ENCODE measurements at regions not wholly inside any gene's neighbourhood (a gene's known extent, or its start where the extent isn't known, plus 50 kb on each side); places are given as distances from the start of the nearest gene placed in this dataset.

DNA sequence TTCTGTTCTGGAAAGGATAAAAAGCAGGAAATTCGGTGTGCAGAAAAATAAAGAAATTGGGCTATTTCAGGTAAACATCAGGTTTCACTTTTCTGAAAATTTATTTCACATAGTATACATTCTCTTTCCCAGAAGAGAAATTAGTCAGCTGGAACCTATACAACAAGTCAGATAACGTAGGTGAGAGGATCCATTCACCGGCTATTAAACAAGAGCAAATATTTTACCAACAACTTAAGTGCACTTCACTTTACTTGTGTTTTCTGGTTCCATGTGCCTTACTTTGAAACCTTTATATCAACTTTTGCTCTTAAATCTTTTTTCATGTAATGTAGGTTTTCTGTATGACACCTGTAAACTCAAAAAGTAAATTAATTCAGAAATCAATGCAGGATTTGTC is 839.7 kb downstream of the CDH11 start:
- no peak overlapping the region for H4K91ac ChIP-seq (ENCODE audit: low read depth, low read length, poor library complexity)
- no peaks in the 10 kb centered on the region for H3K4me1 ChIP-seq (ENCODE audit: control insufficient read depth in 2 of 2, insufficient read depth in 1 of 2, low read depth in 1 of 2, low read length in 2 of 2)
- no peak overlapping the region for H2BK15ac ChIP-seq (ENCODE audit: low read length)
- no peak overlapping the region for H3K27ac ChIP-seq (replicated peaks; ENCODE audit: low read length)
- no peak overlapping the region for H4K8ac ChIP-seq (ENCODE audit: low read depth, low read length)
- H3K4ac ChIP-seq (ENCODE audit: low read length), result no peak overlapping the region
- DNase-seq (ENCODE audit: low spot score), result no peak
- H3K18ac ChIP-seq (ENCODE audit: low read length), result no peak overlapping the region
- no peaks in the 10 kb centered on the region for H3K79me1 ChIP-seq (ENCODE audit: low read depth, low read length)
- H3K9ac ChIP-seq (ENCODE audit: low read depth, low read length, poor library complexity), result no peak overlapping the region
- no CpG with 5 or more reads among the region's 3 CpGs for WGBS, 2 donors (ENCODE audit: extremely low coverage in 2 of 2, insufficient read length in 2 of 2, insufficient replicate concordance in 1 of 2)
- H2BK5ac ChIP-seq (ENCODE audit: low read length), result no peak overlapping the region
- H2AFZ ChIP-seq (ENCODE audit: low read length), result no peak overlapping the region
- H2BK12ac ChIP-seq (ENCODE audit: low read length), result no peak overlapping the region
- no peak overlapping the region for H2BK120ac ChIP-seq (ENCODE audit: low read depth, low read length)
- H3K4me2 ChIP-seq (ENCODE audit: insufficient read depth, low read length, poor library complexity, severe bottlenecking), result no peak overlapping the region
- H3K9me3 ChIP-seq (replicated peaks in 1 of 2; ENCODE audit: control insufficient read depth in 2 of 2, insufficient read depth in 1 of 2, low read depth in 1 of 2, low read length in 2 of 2), result peaks cover 0 to 2% of the 10 kb centered on the region in 2 donors
- H3K36me3 ChIP-seq (replicated peaks in 1 of 2; ENCODE audit: control insufficient read depth in 2 of 2, insufficient read depth in 2 of 2, low read length in 2 of 2), result no peaks in the 10 kb centered on the region
- no peak overlapping the region for H2AK5ac ChIP-seq (ENCODE audit: low read depth, low read length)
- H3K23ac ChIP-seq (ENCODE audit: low read depth, low read length, poor library complexity), result no peak overlapping the region
- H3K14ac ChIP-seq (ENCODE audit: low read length), result no peak overlapping the region
- no peak overlapping the region for H3K4me3 ChIP-seq (ENCODE audit: low read length in 2 of 2)
- H3K27me3 ChIP-seq (ENCODE audit: control insufficient read depth in 3 of 3, insufficient read depth in 3 of 3, low read depth in 1 of 3, low read length in 3 of 3), result no peaks in the 10 kb centered on the region

DNA sequence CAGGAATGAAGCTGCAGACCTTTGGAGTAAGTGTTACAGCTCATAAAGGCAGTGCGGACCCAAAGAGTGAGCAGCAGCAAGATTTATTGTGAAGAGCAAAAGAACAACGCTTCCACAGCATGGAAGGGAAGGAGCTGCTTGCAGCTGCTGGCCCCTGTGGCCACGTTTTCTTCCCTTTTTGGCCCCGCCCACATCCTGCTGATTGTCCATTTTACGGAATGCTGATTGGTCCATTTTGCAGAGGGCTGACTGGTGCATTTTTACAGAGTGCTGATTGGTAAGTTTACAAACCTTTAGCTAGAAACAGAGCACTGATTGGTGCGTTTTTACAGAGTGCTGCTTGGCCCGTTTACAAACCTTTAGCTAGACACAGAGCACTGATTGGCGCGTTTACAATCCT is 841.5 kb downstream of the CDH11 start:
- Histone ChIP-seq H3K4me1 (ENCODE audit: control insufficient read depth in 2 of 2, insufficient read depth in 1 of 2, low read depth in 1 of 2, low read length in 2 of 2) (no peaks in the 10 kb centered on the region), H2AFZ (ENCODE audit: low read length) (peak overlapping the region; percentile 49), H3K27ac (replicated peaks; ENCODE audit: low read length) (no peak overlapping the region), H2BK120ac (ENCODE audit: low read depth, low read length) (no peak overlapping the region), H2BK12ac (ENCODE audit: low read length) (no peak overlapping the region), H4K91ac (ENCODE audit: low read depth, low read length, poor library complexity) (no peak overlapping the region), H4K8ac (ENCODE audit: low read depth, low read length) (no peak overlapping the region), H2AK5ac (ENCODE audit: low read depth, low read length) (no peak overlapping the region), H3K18ac (ENCODE audit: low read length) (no peak overlapping the region), H3K4me2 (ENCODE audit: insufficient read depth, low read length, poor library complexity, severe bottlenecking) (no peak overlapping the region), H3K27me3 (ENCODE audit: control insufficient read depth in 3 of 3, insufficient read depth in 3 of 3, low read depth in 1 of 3, low read length in 3 of 3) (no peaks in the 10 kb centered on the region), H2BK5ac (ENCODE audit: low read length) (no peak overlapping the region), H3K36me3 (replicated peaks in 1 of 2; ENCODE audit: control insufficient read depth in 2 of 2, insufficient read depth in 2 of 2, low read length in 2 of 2) (no peaks in the 10 kb centered on the region), H3K9ac (ENCODE audit: low read depth, low read length, poor library complexity) (no peak overlapping the region), H2BK15ac (ENCODE audit: low read length) (no peak overlapping the region), H3K4ac (ENCODE audit: low read length) (no peak overlapping the region), H3K23ac (ENCODE audit: low read depth, low read length, poor library complexity) (no peak overlapping the region), H3K79me1 (ENCODE audit: low read depth, low read length) (no peaks in the 10 kb centered on the region), H3K4me3 (ENCODE audit: low read length in 2 of 2) (no peak overlapping the region), H3K14ac (ENCODE audit: low read length) (no peak overlapping the region), H3K9me3 (replicated peaks in 1 of 2; ENCODE audit: control insufficient read depth in 2 of 2, insufficient read depth in 1 of 2, low read depth in 1 of 2, low read length in 2 of 2) (no peaks in the 10 kb centered on the region)
- WGBS, 2 donors (ENCODE audit: extremely low coverage in 2 of 2, insufficient read length in 2 of 2, insufficient replicate concordance in 1 of 2), result no CpG with 5 or more reads among the region's 9 CpGs
- no peak for DNase-seq (ENCODE audit: low spot score)

DNA sequence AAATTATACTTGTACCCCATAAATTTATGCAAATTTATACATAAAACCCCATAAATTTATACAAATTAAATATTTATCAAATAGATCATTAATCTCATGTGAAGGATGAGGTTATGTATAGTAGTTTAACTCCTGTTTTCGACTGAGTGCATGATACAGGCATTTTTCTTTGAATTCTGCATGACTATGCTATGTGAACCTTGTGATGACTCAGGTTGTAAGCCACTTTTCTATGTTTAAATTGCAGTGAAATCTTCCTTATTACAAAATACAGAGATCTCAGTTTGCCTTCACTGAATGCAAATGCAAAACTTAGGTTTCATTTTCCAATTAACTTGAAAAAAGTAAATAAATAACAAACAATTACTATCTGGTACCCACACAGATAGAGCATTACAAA is 843.7 kb downstream of the CDH11 start:
- Histone ChIP-seq H3K27me3 (ENCODE audit: control insufficient read depth in 3 of 3, insufficient read depth in 3 of 3, low read depth in 1 of 3, low read length in 3 of 3) (no peaks in the 10 kb centered on the region), H4K8ac (ENCODE audit: low read depth, low read length) (no peak overlapping the region), H3K4ac (ENCODE audit: low read length) (no peak overlapping the region), H3K27ac (replicated peaks; ENCODE audit: low read length) (no peak overlapping the region), H3K4me3 (ENCODE audit: low read length in 2 of 2) (no peak overlapping the region), H3K36me3 (replicated peaks in 1 of 2; ENCODE audit: control insufficient read depth in 2 of 2, insufficient read depth in 2 of 2, low read length in 2 of 2) (no peaks in the 10 kb centered on the region), H3K4me2 (ENCODE audit: insufficient read depth, low read length, poor library complexity, severe bottlenecking) (no peak overlapping the region), H2BK5ac (ENCODE audit: low read length) (no peak overlapping the region), H3K9me3 (replicated peaks in 1 of 2; ENCODE audit: control insufficient read depth in 2 of 2, insufficient read depth in 1 of 2, low read depth in 1 of 2, low read length in 2 of 2) (no peaks in the 10 kb centered on the region), H3K79me1 (ENCODE audit: low read depth, low read length) (no peaks in the 10 kb centered on the region), H3K18ac (ENCODE audit: low read length) (no peak overlapping the region), H3K9ac (ENCODE audit: low read depth, low read length, poor library complexity) (no peak overlapping the region), H2BK120ac (ENCODE audit: low read depth, low read length) (no peak overlapping the region), H2BK15ac (ENCODE audit: low read length) (no peak overlapping the region), H2AK5ac (ENCODE audit: low read depth, low read length) (no peak overlapping the region), H2AFZ (ENCODE audit: low read length) (no peak overlapping the region), H4K91ac (ENCODE audit: low read depth, low read length, poor library complexity) (no peak overlapping the region), H2BK12ac (ENCODE audit: low read length) (no peak overlapping the region), H3K14ac (ENCODE audit: low read length) (no peak overlapping the region), H3K23ac (ENCODE audit: low read depth, low read length, poor library complexity) (no peak overlapping the region), H3K4me1 (ENCODE audit: control insufficient read depth in 2 of 2, insufficient read depth in 1 of 2, low read depth in 1 of 2, low read length in 2 of 2) (no peaks in the 10 kb centered on the region)
- DNase-seq (ENCODE audit: low spot score), result no peak
- no CpG with 5 or more reads among the region's 1 CpG for WGBS, 2 donors (ENCODE audit: extremely low coverage in 2 of 2, insufficient read length in 2 of 2, insufficient replicate concordance in 1 of 2)

DNA sequence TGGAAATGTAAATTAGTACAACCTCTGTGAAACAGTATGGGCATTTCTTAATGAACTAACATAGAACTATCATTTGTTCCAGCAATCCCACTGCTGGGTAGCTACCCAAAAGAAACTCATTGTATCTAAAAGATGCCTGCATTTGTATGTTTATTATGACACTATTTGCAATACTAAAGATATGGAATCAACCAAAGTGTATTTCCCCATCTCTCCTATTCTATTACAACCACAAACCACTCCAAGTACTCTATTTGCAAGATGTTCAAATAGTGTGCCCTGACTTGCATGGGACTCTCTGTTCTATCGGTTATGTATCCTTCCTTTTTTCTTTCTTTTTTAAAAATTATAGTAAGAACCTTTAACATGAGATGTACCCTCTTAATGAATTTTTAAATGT is 845.2 kb downstream of the CDH11 start:
- no peak overlapping the region for H3K9ac ChIP-seq (ENCODE audit: low read depth, low read length, poor library complexity)
- H3K4me3 ChIP-seq (ENCODE audit: low read length in 2 of 2), result no peak overlapping the region
- WGBS, 2 donors (ENCODE audit: extremely low coverage in 2 of 2, insufficient read length in 2 of 2, insufficient replicate concordance in 1 of 2), result no CpG with 5 or more reads among the region's 1 CpG
- H3K36me3 ChIP-seq (replicated peaks in 1 of 2; ENCODE audit: control insufficient read depth in 2 of 2, insufficient read depth in 2 of 2, low read length in 2 of 2), result no peaks in the 10 kb centered on the region
- H2BK120ac ChIP-seq (ENCODE audit: low read depth, low read length), result no peak overlapping the region
- H4K91ac ChIP-seq (ENCODE audit: low read depth, low read length, poor library complexity), result no peak overlapping the region
- no peak overlapping the region for H2BK12ac ChIP-seq (ENCODE audit: low read length)
- H3K23ac ChIP-seq (ENCODE audit: low read depth, low read length, poor library complexity), result no peak overlapping the region
- H3K4me1 ChIP-seq (ENCODE audit: control insufficient read depth in 2 of 2, insufficient read depth in 1 of 2, low read depth in 1 of 2, low read length in 2 of 2), result no peaks in the 10 kb centered on the region
- H3K27me3 ChIP-seq (ENCODE audit: control insufficient read depth in 3 of 3, insufficient read depth in 3 of 3, low read depth in 1 of 3, low read length in 3 of 3), result no peaks in the 10 kb centered on the region
- no peak overlapping the region for H2AFZ ChIP-seq (ENCODE audit: low read length)
- H3K4ac ChIP-seq (ENCODE audit: low read length), result no peak overlapping the region
- no peak overlapping the region for H3K18ac ChIP-seq (ENCODE audit: low read length)
- H4K8ac ChIP-seq (ENCODE audit: low read depth, low read length), result no peak overlapping the region
- no peak overlapping the region for H2AK5ac ChIP-seq (ENCODE audit: low read depth, low read length)
- no peak overlapping the region for H2BK5ac ChIP-seq (ENCODE audit: low read length)
- H3K14ac ChIP-seq (ENCODE audit: low read length), result no peak overlapping the region
- no peak overlapping the region for H3K27ac ChIP-seq (replicated peaks; ENCODE audit: low read length)
- no peaks in the 10 kb centered on the region for H3K9me3 ChIP-seq (replicated peaks in 1 of 2; ENCODE audit: control insufficient read depth in 2 of 2, insufficient read depth in 1 of 2, low read depth in 1 of 2, low read length in 2 of 2)
- no peak overlapping the region for H3K4me2 ChIP-seq (ENCODE audit: insufficient read depth, low read length, poor library complexity, severe bottlenecking)
- no peak for DNase-seq (ENCODE audit: low spot score)
- no peaks in the 10 kb centered on the region for H3K79me1 ChIP-seq (ENCODE audit: low read depth, low read length)
- no peak overlapping the region for H2BK15ac ChIP-seq (ENCODE audit: low read length)
